Nephron (organoid): ENCODE measurements at regions not wholly inside any gene's neighbourhood (a gene's known extent, or its start where the extent isn't known, plus 50 kb on each side); places are given as distances from the start of the nearest gene placed in this dataset.

ENCODE experiments used
- H3K27ac Mint-ChIP-seq, 3 experiments: 2 replicates each; pipeline ENCODE4 v1.8.0; 2020; ENCODE audit warnings: mixed read lengths in 3 of 3, mild to moderate bottlenecking in 2 of 3, moderate library complexity in 1 of 3
- H3K27me3 Mint-ChIP-seq: 2 replicates; pipeline ENCODE4 v1.8.0; 2021; ENCODE audit warnings: low read depth, mild to moderate bottlenecking, moderate library complexity, mixed read lengths
- H3K36me3 Mint-ChIP-seq: 2 replicates; pipeline ENCODE4 v1.8.0; 2020; ENCODE audit warnings: low read depth, mixed read lengths
- H3K4me1 Mint-ChIP-seq: 2 replicates; pipeline ENCODE4 v1.8.0; 2020; ENCODE audit warnings: mixed read lengths
- H3K4me3 Mint-ChIP-seq, 3 experiments: 2 replicates each; pipeline ENCODE4 v1.8.0; 2020; ENCODE audit warnings: mild to moderate bottlenecking in 3 of 3, mixed read lengths in 3 of 3, moderate library complexity in 2 of 3
- H3K9me3 Mint-ChIP-seq: 2 replicates; pipeline ENCODE4 v1.8.0; 2020; ENCODE audit warnings: mixed read lengths
- CTCF ChIP-seq, 3 experiments: fragments of 200-600 bp; sonication (generic); IDR thresholded peaks; one replicate each; pipeline ENCODE4 v1.5.0; 2021; ENCODE audit warnings: antibody characterized with exemption in 3 of 3; ENCODE audit not compliant: unreplicated experiment in 3 of 3

GRCh38 chr17:33811984-33812577 lies 443.0 kb upstream of the CCL2 start:
- H3K27me3 Mint-ChIP-seq: peaks cover 18% of the 10 kb centered on the region
- no peak overlapping the region for H3K4me3 Mint-ChIP-seq
- H3K36me3 Mint-ChIP-seq: no peaks in the 10 kb centered on the region
- H3K9me3 Mint-ChIP-seq: no peaks in the 10 kb centered on the region
- no peak for TF ChIP-seq CTCF (IDR thresholded peaks at IDR 0.05; ENCODE audit: unreplicated experiment in 3 of 3)
- no peak overlapping the region for H3K27ac Mint-ChIP-seq
- H3K4me1 Mint-ChIP-seq: no peaks in the 10 kb centered on the region

GRCh38 chr17:33814852-33815251 lies 440.2 kb upstream of the CCL2 start:
- H3K36me3 Mint-ChIP-seq: no peaks in the 10 kb centered on the region
- H3K4me3 Mint-ChIP-seq: no peak overlapping the region
- H3K27me3 Mint-ChIP-seq: peaks cover 28% of the 10 kb centered on the region
- H3K9me3 Mint-ChIP-seq: no peaks in the 10 kb centered on the region
- no peaks in the 10 kb centered on the region for H3K4me1 Mint-ChIP-seq
- H3K27ac Mint-ChIP-seq: no peak overlapping the region
- no peak for TF ChIP-seq CTCF (IDR thresholded peaks at IDR 0.05; ENCODE audit: unreplicated experiment in 3 of 3)

- no peaks in the 10 kb centered on the region for H3K36me3 Mint-ChIP-seq
- H3K4me1 Mint-ChIP-seq: no peaks in the 10 kb centered on the region
- H3K27me3 Mint-ChIP-seq: peaks cover 24% of the 10 kb centered on the region
- no peak for TF ChIP-seq CTCF (IDR thresholded peaks at IDR 0.05; ENCODE audit: unreplicated experiment in 3 of 3)
- H3K27ac Mint-ChIP-seq: no peak overlapping the region
- H3K4me3 Mint-ChIP-seq: no peak overlapping the region
- H3K9me3 Mint-ChIP-seq: no peaks in the 10 kb centered on the region
Observed at GRCh38 chr17:33816036-33816435, 439.0 kb upstream of the CCL2 start.

GRCh38 chr17:33816842-33817617 lies 438.1 kb upstream of the CCL2 start:
- H3K9me3 Mint-ChIP-seq: no peaks in the 10 kb centered on the region
- no peaks in the 10 kb centered on the region for H3K4me1 Mint-ChIP-seq
- H3K27me3 Mint-ChIP-seq: peaks cover 27% of the 10 kb centered on the region
- no peaks in the 10 kb centered on the region for H3K36me3 Mint-ChIP-seq
- no peak for TF ChIP-seq CTCF (IDR thresholded peaks at IDR 0.05; ENCODE audit: unreplicated experiment in 3 of 3)
- no peak overlapping the region for H3K4me3 Mint-ChIP-seq
- no peak overlapping the region for H3K27ac Mint-ChIP-seq

GRCh38 chr17:33819539-33819938 lies 435.5 kb upstream of the CCL2 start:
- Mint-ChIP-seq H3K4me3 (no peak overlapping the region), H3K36me3 (no peaks in the 10 kb centered on the region), H3K9me3 (no peaks in the 10 kb centered on the region), H3K27me3 (peaks cover 32% of the 10 kb centered on the region), H3K4me1 (no peaks in the 10 kb centered on the region), H3K27ac (no peak overlapping the region)
- no peak for TF ChIP-seq CTCF (IDR thresholded peaks at IDR 0.05; ENCODE audit: unreplicated experiment in 3 of 3)

GRCh38 chr17:33832262-33832661 lies 422.8 kb upstream of the CCL2 start:
- Mint-ChIP-seq H3K36me3 (no peaks in the 10 kb centered on the region), H3K27ac (no peak overlapping the region), H3K27me3 (peaks cover 12% of the 10 kb centered on the region), H3K4me3 (no peak overlapping the region), H3K9me3 (no peaks in the 10 kb centered on the region), H3K4me1 (no peaks in the 10 kb centered on the region)
- TF ChIP-seq CTCF (IDR thresholded peaks at IDR 0.05; ENCODE audit: unreplicated experiment in 3 of 3): no peak
